NCI-H1092 (cell line): ENCODE measurements at regions not wholly inside any gene's neighbourhood (a gene's known extent, or its start where the extent isn't known, plus 50 kb on each side); places are given as distances from the start of the nearest gene placed in this dataset.
A peak's percentile ranks its signal among the peaks of the same experiment; 100 is the strongest.
"Not testable (repeated sequence)": the region's sequence is repeated elsewhere in the genome, so short reads cannot be mapped to it uniquely, and the experiment has no call there.

Experiments
- DNase-seq: peaks from one replicate; lab custom pipeline; 2025; lab: John Stamatoyannopoulos, UW

- DNase-seq = no peak
Measured at GRCh38 chr4:138663883-138664282, 351.7 kb upstream of the NOCT start.

DNA sequence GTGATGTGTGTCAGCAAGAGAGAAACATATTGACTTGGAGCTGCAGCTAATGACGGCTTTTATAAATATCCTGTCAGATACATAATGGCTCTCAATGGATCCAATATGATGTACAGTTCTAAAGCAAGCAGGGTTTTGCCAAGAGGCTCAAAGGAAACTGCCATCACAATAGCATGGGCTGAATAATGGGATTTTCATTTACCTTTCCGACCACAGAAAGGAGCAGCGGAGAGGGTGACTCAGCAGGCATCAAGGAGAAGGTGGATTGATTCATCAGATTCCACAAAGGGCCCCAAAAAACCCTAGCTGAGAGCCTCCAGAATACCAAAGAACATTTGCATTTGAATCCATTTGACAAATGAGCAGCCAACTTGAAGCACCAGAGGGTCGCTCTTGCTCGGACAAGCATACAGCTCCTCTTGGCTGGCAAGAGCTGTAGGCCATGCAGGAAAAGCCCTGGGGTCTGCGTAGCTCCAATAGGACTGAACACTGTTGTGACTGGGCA is 355.7 kb upstream of the NOCT start:
- no peak for DNase-seq

GRCh38 chr4:138659037-138659811 is 356.4 kb upstream of the NOCT start:
- no peak for DNase-seq

- DNase-seq = no peak
Measured at GRCh38 chr4:138658518-138658917, 357.1 kb upstream of the NOCT start.

GRCh38 chr4:138656990-138657389 is 358.6 kb upstream of the NOCT start:
- no peak for DNase-seq

GRCh38 chr4:138655985-138656384 is 359.6 kb upstream of the NOCT start:
- DNase-seq = no peak

GRCh38 chr4:138655286-138655685 is 360.3 kb upstream of the NOCT start:
- no peak for DNase-seq

DNA sequence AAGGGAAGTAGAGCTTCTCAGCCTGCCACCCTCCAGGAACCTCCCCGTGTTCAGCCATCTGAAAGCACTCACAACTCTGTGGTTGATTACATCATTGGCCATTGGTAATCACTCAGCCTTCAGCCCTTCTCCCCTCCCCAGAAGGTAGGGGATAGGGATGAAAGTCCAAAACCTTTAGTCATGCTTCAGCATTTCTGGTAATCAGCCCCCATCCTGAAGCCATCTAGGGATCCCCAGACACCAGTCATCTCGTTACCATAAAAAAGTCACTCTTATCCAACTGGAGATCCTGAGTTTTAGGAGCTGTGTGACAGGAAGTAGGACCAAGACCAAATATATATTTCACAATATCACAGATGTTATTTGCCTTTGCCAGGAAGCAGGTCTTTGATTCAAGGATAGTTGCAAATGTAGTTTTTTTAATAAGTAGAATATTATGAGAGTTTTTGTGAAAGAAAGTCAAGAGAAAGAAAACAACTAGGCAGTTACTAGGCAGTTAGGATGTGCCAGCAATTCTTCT is 364.6 kb upstream of the NOCT start:
- DNase-seq = no peak

- no peak for DNase-seq
Measured at GRCh38 chr4:138650495-138650894, 365.1 kb upstream of the NOCT start.

DNA sequence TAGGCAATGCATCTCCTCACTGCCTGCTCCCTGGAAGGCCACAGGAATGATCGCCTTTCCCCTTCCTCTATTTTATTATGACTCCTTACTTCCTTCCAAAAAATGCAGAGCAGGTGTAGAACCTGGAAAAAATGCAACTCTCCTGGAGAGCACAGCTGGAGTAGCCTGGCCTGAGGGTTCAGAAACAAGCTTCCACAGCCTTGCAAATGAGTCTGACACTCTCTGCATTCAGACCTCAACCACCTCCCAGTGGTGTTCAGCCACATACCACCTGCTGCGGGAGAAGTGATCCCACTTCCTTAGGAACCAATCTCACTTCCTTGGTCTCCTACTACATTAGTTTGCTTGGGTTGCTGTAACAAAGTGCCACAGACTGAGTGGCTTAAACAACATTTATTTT is 368.1 kb upstream of the NOCT start:
- no peak for DNase-seq

- no peak for DNase-seq
Measured at GRCh38 chr4:138646383-138646782, 369.2 kb upstream of the NOCT start.

DNA sequence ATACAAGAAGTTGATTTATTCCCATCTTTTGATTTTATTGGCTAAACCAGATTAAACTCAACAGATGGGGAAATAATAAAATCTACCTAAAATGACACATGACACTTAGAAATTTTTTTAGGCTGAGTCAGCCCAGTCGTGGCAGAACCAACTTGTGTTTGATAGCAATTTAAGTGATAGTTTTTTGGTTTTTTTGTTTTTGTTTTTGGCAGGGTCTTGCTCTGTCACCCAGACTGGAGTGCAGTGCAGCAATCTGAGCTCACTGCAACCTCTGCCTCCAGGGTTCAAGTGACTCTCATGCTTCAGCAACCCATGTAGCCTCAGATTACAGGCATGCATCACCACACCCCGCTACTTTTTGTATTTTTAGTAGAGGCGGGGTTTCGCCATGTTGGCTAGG is 370.3 kb upstream of the NOCT start:
- no peak for DNase-seq

- DNase-seq = no peak
Measured at GRCh38 chr4:138644322-138644721, 371.3 kb upstream of the NOCT start.

- no peak for DNase-seq
Measured at GRCh38 chr4:138643827-138644226, 371.8 kb upstream of the NOCT start.

- no peak for DNase-seq
Measured at GRCh38 chr4:138639018-138639741, 376.4 kb upstream of the NOCT start.

DNA sequence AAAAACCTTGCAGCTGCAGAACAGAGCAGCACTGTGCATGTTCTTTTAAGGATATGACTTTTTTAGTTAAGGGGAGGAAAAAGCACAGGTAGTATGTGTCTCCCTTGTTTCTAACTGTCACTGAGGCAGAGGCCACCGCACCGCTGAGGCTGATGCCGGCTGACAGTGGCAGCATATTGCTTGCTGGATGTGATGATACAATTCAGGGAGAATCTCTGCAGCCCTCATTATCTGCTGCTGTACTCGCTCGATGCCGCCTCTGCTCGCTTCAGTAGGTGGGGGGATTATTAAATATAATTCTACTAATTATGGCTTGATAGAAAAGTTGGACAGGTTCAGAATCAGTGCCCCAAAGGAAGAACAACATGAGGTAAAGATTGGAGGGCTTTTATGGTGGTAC is 378.8 kb upstream of the NOCT start:
- peak; percentile 25 for DNase-seq

DNA sequence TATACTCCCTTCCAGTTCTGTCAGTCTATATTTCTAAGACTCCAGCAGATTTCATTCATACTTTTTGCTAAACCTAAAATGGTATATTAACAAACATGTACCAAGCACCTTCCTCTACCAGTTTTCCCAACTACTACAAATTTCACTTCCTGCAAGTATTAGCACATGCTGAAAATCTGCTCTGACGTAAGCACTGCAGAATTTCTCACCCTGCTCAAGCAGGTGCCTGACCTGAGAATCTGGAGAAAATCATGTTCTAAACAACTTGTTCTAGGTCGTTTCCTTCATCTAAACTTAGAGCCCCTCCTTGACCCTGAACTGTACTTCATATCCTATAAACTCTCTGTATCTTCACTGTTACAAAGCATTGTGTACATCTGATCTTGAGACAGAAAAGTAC is 380.7 kb upstream of the NOCT start:
- DNase-seq = no peak

DNA sequence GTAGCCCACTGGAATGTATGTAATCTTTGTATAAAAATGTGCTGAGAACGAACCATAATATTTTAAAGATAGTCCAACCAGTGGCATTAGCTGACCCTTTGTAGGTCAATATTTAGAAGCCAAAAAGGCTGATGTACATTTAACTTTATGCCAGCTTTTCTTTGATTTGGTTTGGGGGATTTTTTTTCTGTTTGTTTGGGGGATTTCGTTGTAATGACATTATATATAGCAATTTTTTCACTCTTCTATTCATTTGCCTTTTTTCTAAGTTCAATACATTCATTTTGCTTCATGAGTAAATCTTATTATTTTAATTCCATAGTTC is 382.0 kb upstream of the NOCT start:
- DNase-seq = no peak

DNA sequence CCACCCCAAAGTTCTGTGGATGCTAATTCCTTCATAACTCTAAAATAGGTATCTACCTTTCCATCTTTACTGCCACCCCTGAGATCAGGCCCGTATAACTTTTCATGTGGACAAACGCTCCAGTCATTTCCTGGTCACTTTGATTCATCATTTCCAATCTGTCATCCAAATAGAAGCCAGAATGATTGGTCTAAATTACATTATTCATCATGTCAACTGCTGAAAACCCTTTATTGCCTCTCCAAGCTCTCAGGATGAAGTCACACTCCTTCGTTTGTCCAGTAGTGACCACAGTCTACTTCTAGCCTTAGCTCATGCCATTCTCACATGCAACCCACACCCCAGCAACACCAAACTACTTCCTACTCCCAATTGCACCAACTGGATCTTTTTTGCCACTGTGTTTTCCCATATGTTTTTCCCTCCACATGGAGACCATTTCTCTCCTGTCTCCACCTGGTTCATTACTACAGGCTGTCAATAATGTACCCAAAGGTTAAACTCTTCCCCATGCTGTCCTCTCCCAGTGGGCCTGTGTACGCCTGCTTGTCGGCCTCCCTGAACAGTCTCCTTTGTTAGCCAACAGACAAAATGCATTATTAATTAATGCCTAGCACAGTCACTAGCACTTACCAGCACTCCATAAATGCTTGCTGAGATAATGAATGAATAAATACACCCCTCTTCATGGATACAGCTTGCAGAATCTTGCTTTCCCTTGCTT is 382.6 kb upstream of the NOCT start:
- DNase-seq = no peak

DNA sequence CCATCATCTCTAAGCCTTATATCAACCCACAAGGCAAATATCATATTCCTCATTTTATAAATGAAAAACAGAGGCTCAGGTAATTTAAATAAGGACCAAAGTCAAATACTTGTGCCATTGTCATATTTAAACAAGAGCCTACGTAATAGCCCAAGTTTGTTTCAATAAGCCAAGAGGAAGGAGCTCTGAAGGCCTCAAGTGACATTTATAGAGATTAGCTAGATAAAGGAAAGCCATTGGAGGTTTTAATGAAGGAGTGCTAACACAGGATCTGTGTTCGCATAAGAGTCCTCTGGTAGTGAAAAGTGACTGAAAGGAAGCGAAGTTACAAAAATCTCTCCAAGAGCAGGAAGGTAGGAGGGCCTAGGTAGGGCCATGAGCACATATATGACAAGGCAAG is 384.9 kb upstream of the NOCT start:
- DNase-seq = no peak

GRCh38 chr4:138629669-138630068 is 385.9 kb upstream of the NOCT start:
- DNase-seq = no peak

DNA sequence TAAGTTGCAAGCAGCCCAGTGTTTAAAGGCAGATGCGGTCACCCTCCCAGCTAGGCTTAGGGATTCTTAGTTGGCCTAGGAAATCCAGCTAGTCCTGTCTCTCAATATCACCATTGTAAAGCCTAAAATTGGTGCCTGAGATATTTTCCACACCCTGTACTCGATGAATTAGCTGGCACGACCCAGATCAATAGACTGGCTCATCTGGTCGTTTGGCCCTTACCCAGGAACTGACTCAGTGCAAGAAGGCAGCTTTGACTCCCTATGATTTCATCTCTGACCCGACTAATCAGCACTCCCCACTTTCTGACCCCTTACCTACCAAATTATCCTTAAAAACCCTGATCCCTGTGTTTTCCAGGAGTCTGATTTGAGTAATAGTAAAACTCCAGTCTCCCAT is 384.9 kb upstream of the SLC7A11 start:
- DNase-seq = no peak

GRCh38 chr4:138622362-138622761 is 380.2 kb upstream of the SLC7A11 start:
- not testable (repeated sequence) for DNase-seq
